Caco-2 (cell line): ENCODE measurements at regions not wholly inside any gene's neighbourhood (a gene's known extent, or its start where the extent isn't known, plus 50 kb on each side); places are given as distances from the start of the nearest gene placed in this dataset.

Experiments used
- BruUV-seq: library from RNA; stranded (reverse); fragments of 400-500 nt; replicated peaks from 2 replicates; lab custom pipeline; 2021; lab: Mats Ljungman, UMichigan
- CTCF ChIA-PET: fragments of 300-600 bp; sonication (Branson Sonifier 250); formaldehyde crosslinking; loops from one replicate; lab custom pipeline; 2022; ENCODE audit warnings: antibody characterized with exemption; lab: Charles Lee
- POLR2A ChIA-PET: fragments of 300-600 bp; sonication (Branson Sonifier 250); formaldehyde crosslinking; loops from one replicate; lab custom pipeline; 2022; ENCODE audit warnings: antibody characterized with exemption; lab: Charles Lee
- DNase-seq, 2 experiments: peaks; one replicate each; pipeline versions ENCODE4 v3.0.0 to v3.0.0-alpha.2; 2020 to 2022
- H3K27me3 ChIP-seq: replicated peaks from 2 replicates; pipeline ENCODE4 v1.6.0; 2011; ENCODE audit warnings: low read length; ENCODE audit not compliant: control insufficient read depth, insufficient read depth
- H3K36me3 ChIP-seq: 2 replicates; pipeline ENCODE4 v1.5.1; 2011; ENCODE audit warnings: low read length; ENCODE audit not compliant: control insufficient read depth, insufficient read depth
- H3K4me1 ChIP-seq: fragments of 250-450 bp; sonication (Bioruptor Pico); 2 replicates; pipeline ENCODE4 v1.5.1; 2020; ENCODE audit warnings: mild to moderate bottlenecking
- H3K4me3 ChIP-seq: 2 replicates; pipeline ENCODE4 v1.5.1; 2011; ENCODE audit warnings: low read depth, mild to moderate bottlenecking, control low read depth, low read length
- H3K9me3 ChIP-seq: fragments of 250-450 bp; sonication (Bioruptor Pico); 2 replicates; pipeline ENCODE4 v1.5.1; 2020; ENCODE audit warnings: mild to moderate bottlenecking, moderate library complexity
- H3K27ac Mint-ChIP-seq: one replicate; pipeline ENCODE4 v1.8.0; 2022; ENCODE audit warnings: mixed read lengths; ENCODE audit not compliant: unreplicated experiment
- H3K27me3 Mint-ChIP-seq: one replicate; pipeline ENCODE4 v1.8.0; 2022; ENCODE audit warnings: mixed read lengths; ENCODE audit not compliant: insufficient read depth, unreplicated experiment
- H3K36me3 Mint-ChIP-seq: one replicate; pipeline ENCODE4 v1.8.0; 2022; ENCODE audit warnings: mild to moderate bottlenecking, mixed read lengths; ENCODE audit not compliant: insufficient read depth, unreplicated experiment
- H3K4me1 Mint-ChIP-seq: one replicate; pipeline ENCODE4 v1.8.0; 2022; ENCODE audit warnings: low read depth, mixed read lengths; ENCODE audit not compliant: unreplicated experiment
- H3K4me3 Mint-ChIP-seq: one replicate; pipeline ENCODE4 v1.8.0; 2022; ENCODE audit warnings: mild to moderate bottlenecking, moderate library complexity, mixed read lengths; ENCODE audit not compliant: unreplicated experiment
- H3K9me3 Mint-ChIP-seq: one replicate; pipeline ENCODE4 v1.8.0; 2022; ENCODE audit warnings: mixed read lengths; ENCODE audit not compliant: unreplicated experiment
- intact Hi-C: fragments of 100-400 bp; cut with micrococcal nuclease; formaldehyde crosslinking; loops from one replicate; pipeline ENCODE4 v1.10.0; 2022; ENCODE audit not compliant: unreplicated experiment
- TF ChIP-seq, protein P1 (sequence below), 2 experiments: fragments of 200-600 bp in 1 of 2; IDR thresholded peaks; 1 replicate in 1 of 2; 2 replicates in 1 of 2; pipeline versions ENCODE4 v1.5.1 to v1.8.0; 2011 to 2022; ENCODE audit warnings: antibody characterized with exemption in 1 of 2, control low read depth in 1 of 2, inconsistent platforms in 1 of 2, low read depth in 1 of 2, low read length in 1 of 2, mild to moderate bottlenecking in 1 of 2, moderate library complexity in 1 of 2; ENCODE audit not compliant: insufficient read depth in 1 of 2, severe bottlenecking in 1 of 2, unreplicated experiment in 1 of 2

GRCh38 chr2:171630812-171631626 lies 56.2 kb upstream of the DYNC1I2 start:
- no peaks in the 10 kb centered on the region for H3K27me3 Mint-ChIP-seq
- H3K9me3 Mint-ChIP-seq, result peaks cover 43% of the 10 kb centered on the region
- ChIA-PET POLR2A (no interaction called here), CTCF (no interaction called here)
- H3K27ac Mint-ChIP-seq, result no peak overlapping the region
- no peaks in the 10 kb centered on the region for H3K4me1 Mint-ChIP-seq
- DNase-seq, result peak; percentile 37 to 41
- H3K27me3 ChIP-seq, result no peaks in the 10 kb centered on the region
- BruUV-seq, result no TSS peak
- no peak overlapping the region for H3K4me3 Mint-ChIP-seq
- no peak overlapping the region for H3K4me3 ChIP-seq
- H3K9me3 ChIP-seq, result peaks cover 44% of the 10 kb centered on the region
- no peaks in the 10 kb centered on the region for H3K4me1 ChIP-seq
- no peaks in the 10 kb centered on the region for H3K36me3 ChIP-seq
- intact Hi-C loops, result no loop called here
- TF ChIP-seq, protein P1, sequence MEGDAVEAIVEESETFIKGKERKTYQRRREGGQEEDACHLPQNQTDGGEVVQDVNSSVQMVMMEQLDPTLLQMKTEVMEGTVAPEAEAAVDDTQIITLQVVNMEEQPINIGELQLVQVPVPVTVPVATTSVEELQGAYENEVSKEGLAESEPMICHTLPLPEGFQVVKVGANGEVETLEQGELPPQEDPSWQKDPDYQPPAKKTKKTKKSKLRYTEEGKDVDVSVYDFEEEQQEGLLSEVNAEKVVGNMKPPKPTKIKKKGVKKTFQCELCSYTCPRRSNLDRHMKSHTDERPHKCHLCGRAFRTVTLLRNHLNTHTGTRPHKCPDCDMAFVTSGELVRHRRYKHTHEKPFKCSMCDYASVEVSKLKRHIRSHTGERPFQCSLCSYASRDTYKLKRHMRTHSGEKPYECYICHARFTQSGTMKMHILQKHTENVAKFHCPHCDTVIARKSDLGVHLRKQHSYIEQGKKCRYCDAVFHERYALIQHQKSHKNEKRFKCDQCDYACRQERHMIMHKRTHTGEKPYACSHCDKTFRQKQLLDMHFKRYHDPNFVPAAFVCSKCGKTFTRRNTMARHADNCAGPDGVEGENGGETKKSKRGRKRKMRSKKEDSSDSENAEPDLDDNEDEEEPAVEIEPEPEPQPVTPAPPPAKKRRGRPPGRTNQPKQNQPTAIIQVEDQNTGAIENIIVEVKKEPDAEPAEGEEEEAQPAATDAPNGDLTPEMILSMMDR (IDR thresholded peaks at IDR 0.05; ENCODE audit: insufficient read depth in 1 of 2, low read depth in 1 of 2, low read length in 1 of 2, severe bottlenecking in 1 of 2, unreplicated experiment in 1 of 2), result no peak
- H3K36me3 Mint-ChIP-seq, result peaks cover 4% of the 10 kb centered on the region
